Activated T-helper 2 cell treated with anti-CD3 and anti-CD28 coated beads, Interferon-gamma antibody, Interleukin-2, Interleukin-4, amounts not matched to agents 10 μg/mL and 5 μg/mL and 100 μg/mL, durations not matched to agents 14 hours and 24 hours and 36 hours (primary cell): ENCODE measurements at regions not wholly inside any gene's neighbourhood (a gene's known extent, or its start where the extent isn't known, plus 50 kb on each side); places are given as distances from the start of the nearest gene placed in this dataset.

Source experiments
- DNase-seq: peaks from one replicate; pipeline ENCODE4 v3.0.0; 2021; ENCODE audit warnings: low spot score
- H3K27ac Mint-ChIP-seq: one replicate; pipeline ENCODE4 v1.8.0; 2021; ENCODE audit warnings: mixed read lengths
- H3K27me3 Mint-ChIP-seq: one replicate; pipeline ENCODE4 v1.8.0; 2021; ENCODE audit warnings: low read depth, mixed read lengths
- H3K36me3 Mint-ChIP-seq: one replicate; pipeline ENCODE4 v1.8.0; 2021; ENCODE audit warnings: low read depth, mixed read lengths
- H3K4me1 Mint-ChIP-seq: one replicate; pipeline ENCODE4 v1.8.0; 2021; ENCODE audit warnings: low read depth, mixed read lengths
- H3K4me3 Mint-ChIP-seq: one replicate; pipeline ENCODE4 v1.8.0; 2021; ENCODE audit warnings: low read depth, mild to moderate bottlenecking, moderate library complexity, mixed read lengths
- H3K9me3 Mint-ChIP-seq: one replicate; pipeline ENCODE4 v1.8.0; 2021; ENCODE audit warnings: mixed read lengths
- intact Hi-C: fragments of 100-400 bp; cut with micrococcal nuclease; formaldehyde crosslinking; loops from one replicate; pipeline ENCODE4 v1.15.1; 2023

DNA sequence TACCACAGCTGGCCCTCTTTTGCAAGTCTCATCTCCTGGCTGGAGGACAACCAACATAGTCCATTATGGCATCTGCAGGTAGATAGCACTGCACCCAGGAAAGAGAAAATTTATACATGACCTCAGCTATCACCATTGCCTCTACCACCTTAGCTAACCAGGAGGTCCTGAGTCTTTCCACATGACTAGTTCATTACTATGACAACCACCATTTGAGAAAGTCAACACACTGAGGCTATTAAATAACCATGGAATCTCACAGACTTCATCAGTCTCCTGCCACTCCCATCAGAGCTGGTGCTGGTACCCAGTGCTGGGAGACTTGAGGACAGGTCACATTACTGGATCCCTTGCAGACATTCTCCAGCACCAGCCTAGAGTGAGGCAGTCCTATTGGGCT, 285.9 kb downstream of the GBA3 start:
- Mint-ChIP-seq H3K4me3 (no peak overlapping the region), H3K9me3 (peaks cover 6% of the 10 kb centered on the region), H3K36me3 (no peaks in the 10 kb centered on the region), H3K27me3 (no peaks in the 10 kb centered on the region), H3K27ac (no peak overlapping the region), H3K4me1 (no peaks in the 10 kb centered on the region)
- intact Hi-C loops = no loop called here
- no peak for DNase-seq

DNA sequence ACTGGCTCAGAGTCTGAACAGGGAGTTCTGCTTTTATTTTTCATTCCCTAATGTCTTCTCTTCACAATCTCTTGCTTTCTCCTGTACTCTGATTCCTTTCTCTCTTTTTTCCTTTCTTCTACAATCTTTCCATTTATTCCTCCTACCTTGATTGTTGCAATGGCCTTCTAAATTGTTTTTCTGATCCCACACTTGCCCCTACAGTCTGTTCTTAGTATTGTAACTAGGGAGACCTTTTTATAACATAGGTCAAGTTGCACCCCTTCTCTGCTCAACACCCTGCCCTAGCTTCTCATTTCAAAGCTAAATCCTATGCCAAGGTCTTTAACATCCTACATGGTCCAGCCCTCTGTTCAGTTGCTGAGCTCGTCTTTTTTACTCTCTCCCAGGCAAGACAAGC, 277.9 kb downstream of the GBA3 start:
- no peak for DNase-seq
- H3K27ac Mint-ChIP-seq = no peak overlapping the region
- intact Hi-C loops = no loop called here
- H3K4me3 Mint-ChIP-seq = no peak overlapping the region
- no peaks in the 10 kb centered on the region for H3K9me3 Mint-ChIP-seq
- no peaks in the 10 kb centered on the region for H3K27me3 Mint-ChIP-seq
- H3K4me1 Mint-ChIP-seq = no peaks in the 10 kb centered on the region
- no peaks in the 10 kb centered on the region for H3K36me3 Mint-ChIP-seq

DNA sequence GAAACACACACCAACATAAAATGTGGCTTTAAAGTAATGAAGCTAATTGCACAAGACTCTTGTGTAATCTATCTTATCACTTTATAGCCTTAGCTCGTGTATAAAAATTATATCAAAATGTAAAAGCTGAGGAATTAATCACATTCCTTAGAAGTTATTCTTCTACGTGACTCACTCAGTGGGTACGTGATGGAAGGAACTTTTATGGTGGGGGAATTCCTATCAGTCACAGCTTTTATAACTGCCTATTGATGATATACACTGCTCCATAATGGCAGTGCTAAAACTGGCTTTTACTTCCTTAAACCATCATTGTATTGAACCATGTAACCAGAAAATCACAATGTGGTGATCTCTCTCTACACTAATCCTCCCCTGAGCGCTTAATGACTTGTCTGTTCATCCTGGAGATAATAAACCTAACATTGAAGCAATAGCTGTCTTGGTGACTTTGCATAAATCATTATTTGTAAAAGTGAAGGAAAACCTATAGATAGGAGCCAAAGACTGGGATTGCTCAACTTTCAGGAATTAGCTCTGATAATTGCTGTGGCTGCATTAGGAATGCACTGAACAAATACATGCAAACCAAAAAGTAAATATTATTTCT, 276.7 kb downstream of the GBA3 start:
- no peak overlapping the region for H3K4me3 Mint-ChIP-seq
- no peak overlapping the region for H3K27ac Mint-ChIP-seq
- no peaks in the 10 kb centered on the region for H3K27me3 Mint-ChIP-seq
- no peaks in the 10 kb centered on the region for H3K36me3 Mint-ChIP-seq
- H3K4me1 Mint-ChIP-seq = no peaks in the 10 kb centered on the region
- no peaks in the 10 kb centered on the region for H3K9me3 Mint-ChIP-seq
- intact Hi-C loops = no loop called here
- no peak for DNase-seq

DNA sequence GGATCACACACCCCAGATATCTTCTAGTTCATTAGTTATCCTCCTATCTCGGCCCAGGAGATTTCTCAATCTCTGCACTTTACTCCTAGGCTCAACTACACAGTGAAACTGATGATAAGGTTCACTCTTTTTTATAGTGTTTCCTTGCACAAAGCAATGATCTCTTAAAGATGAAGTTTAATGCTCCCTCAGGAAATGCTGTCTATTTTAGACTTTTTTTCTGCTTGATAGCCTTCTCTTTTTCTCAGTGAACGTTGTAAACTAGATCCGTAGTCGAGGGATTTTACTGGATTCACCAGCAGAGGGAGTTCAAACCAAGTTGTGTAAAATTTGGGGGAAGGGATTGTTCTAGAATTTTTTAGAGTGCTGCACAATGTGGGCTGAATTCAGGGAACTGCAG, 269.6 kb downstream of the GBA3 start:
- H3K9me3 Mint-ChIP-seq = no peaks in the 10 kb centered on the region
- no peaks in the 10 kb centered on the region for H3K27me3 Mint-ChIP-seq
- no peak overlapping the region for H3K4me3 Mint-ChIP-seq
- DNase-seq = no peak
- H3K4me1 Mint-ChIP-seq = no peaks in the 10 kb centered on the region
- no peak overlapping the region for H3K27ac Mint-ChIP-seq
- intact Hi-C loops = no loop called here
- no peaks in the 10 kb centered on the region for H3K36me3 Mint-ChIP-seq

DNA sequence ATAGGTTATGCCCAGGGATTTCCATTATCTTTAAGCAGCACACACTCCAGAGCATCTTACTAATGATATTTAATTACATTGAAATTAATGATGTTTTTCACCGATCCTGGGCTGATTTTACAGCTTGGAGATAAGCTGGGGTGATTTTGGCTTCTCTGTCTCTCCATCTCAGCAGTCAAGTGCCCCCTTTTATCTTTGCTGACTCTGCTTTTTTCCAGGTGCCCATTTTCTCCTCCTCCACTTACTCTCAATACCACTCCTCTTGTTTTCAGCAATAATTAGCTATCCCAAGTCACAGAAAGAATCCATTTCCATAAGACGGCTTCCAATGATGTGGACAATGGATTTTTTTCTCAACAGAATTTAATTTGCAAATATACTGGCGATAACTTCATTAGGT, 266.7 kb downstream of the GBA3 start:
- no peak overlapping the region for H3K4me3 Mint-ChIP-seq
- H3K4me1 Mint-ChIP-seq = no peaks in the 10 kb centered on the region
- H3K36me3 Mint-ChIP-seq = no peaks in the 10 kb centered on the region
- no peaks in the 10 kb centered on the region for H3K27me3 Mint-ChIP-seq
- intact Hi-C loops = no loop called here
- no peak overlapping the region for H3K27ac Mint-ChIP-seq
- no peaks in the 10 kb centered on the region for H3K9me3 Mint-ChIP-seq
- no peak for DNase-seq

DNA sequence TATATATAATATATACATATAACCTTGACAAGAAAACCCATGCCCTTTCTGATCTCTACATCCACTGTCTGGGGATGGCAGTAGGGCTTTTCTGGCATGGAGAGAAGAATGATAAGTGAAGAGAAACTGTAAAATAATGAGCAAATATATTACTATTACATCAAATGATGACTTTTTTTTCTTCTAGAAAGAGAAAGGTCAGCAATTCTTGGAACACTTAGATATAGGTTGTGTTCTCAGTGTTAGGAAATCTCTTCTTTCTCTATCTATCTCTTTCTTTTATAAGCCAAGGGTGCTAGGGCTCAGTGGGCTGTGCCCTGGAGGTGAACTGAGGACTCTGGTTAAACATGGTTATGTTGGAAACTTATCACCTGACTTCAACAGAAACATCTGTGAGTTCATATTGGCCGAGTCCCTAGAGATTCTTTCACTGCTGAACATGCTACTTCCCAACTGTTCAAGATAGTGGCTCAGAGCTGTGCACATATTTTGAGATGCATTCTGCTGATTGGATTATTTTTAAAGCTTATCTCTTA, 265.1 kb downstream of the GBA3 start:
- intact Hi-C loops = no loop called here
- H3K4me1 Mint-ChIP-seq = no peaks in the 10 kb centered on the region
- no peak overlapping the region for H3K27ac Mint-ChIP-seq
- H3K36me3 Mint-ChIP-seq = no peaks in the 10 kb centered on the region
- no peak for DNase-seq
- H3K4me3 Mint-ChIP-seq = no peak overlapping the region
- H3K27me3 Mint-ChIP-seq = no peaks in the 10 kb centered on the region
- H3K9me3 Mint-ChIP-seq = no peaks in the 10 kb centered on the region

DNA sequence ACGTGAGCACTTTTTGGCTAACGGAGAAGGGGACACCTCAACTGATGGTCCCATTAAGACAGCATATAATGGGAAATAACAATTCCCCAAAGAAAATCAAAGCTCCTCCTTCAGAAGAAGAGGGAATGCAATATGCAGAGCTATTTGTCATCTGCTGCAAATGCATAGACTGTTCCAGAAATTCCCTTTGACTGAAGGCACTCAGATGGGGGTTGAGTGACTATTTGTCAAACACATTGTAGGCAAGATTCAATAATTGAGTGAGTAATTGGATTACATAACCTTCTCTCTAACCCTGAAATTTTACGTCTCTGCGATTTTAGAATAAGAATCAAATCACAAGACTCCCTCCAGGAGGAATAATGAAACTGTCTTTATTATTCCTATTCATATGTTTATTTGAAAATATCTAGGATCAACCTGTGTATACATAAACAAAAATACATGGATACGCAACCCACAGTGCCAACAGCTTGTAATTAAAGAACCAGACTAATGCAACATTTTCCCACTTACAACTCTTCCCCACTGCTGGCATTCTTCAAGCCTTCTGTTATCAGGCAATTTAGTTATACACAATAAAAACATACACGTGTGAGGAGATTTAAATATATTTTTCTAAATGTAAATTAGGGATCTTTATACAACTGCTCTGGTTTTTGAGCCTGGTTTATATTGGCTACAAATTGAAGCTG, 256.6 kb downstream of the GBA3 start:
- DNase-seq = no peak
- no peak overlapping the region for H3K4me3 Mint-ChIP-seq
- no peak overlapping the region for H3K27ac Mint-ChIP-seq

DNA sequence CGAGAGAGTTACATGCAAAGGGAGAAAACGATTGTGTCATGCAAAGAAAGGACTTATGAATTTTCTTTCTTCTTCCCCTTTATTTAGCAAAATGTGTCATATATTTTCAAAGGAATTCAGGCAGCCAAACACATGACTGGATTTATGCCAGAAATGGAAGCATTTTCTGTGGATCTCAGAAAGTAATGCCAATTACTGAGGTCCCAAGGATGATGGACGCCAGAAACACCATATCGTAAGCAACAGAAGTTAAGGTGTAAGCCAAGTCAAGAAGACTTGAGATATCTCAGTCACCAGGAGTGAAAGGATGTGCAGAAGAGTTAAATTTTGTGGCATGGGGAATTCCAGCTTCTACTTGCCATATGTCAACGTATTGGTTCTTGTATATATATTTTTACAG, 255.1 kb downstream of the GBA3 start:
- Mint-ChIP-seq H3K9me3 (no peaks in the 10 kb centered on the region), H3K4me1 (no peaks in the 10 kb centered on the region)

More for the DNA sequence above, 256.6 kb downstream of the GBA3 start:
- no peaks in the 10 kb centered on the region for H3K27me3 Mint-ChIP-seq
- no peaks in the 10 kb centered on the region for H3K4me1 Mint-ChIP-seq
- no peaks in the 10 kb centered on the region for H3K36me3 Mint-ChIP-seq
- no peaks in the 10 kb centered on the region for H3K9me3 Mint-ChIP-seq
- intact Hi-C loops = no loop called here

DNA sequence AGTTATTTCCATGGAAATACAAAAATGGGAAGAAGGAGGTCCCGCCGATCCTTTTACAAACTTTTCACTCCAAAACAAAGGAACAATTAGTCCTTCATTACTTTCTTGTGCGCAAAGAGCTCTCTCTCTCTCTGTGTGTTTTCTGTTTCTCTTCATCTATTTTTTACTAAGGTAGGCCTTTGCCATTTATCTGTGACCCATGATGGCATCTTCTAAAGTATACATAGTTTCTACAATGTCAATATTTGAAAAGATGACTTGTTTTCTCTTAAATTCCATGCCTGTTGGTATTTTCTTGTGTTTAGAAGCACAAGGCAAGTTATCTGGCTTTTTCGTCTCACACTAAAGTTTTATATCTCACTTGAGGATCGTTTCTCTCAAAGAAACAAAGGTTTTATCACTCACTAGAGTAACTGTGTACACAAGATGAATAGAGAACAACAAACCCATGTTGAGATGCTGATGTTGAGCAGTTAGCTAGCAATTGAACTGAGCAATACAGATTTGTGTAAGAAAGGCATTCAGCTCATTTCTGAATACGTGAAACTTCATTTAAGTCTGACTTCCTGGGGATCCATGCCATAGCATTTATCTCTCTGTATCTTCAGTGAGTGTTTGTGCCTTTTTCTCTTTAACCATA, 250.3 kb downstream of the GBA3 start:
- Mint-ChIP-seq H3K9me3 (no peaks in the 10 kb centered on the region), H3K36me3 (no peaks in the 10 kb centered on the region), H3K27ac (no peak overlapping the region), H3K4me1 (no peaks in the 10 kb centered on the region), H3K27me3 (no peaks in the 10 kb centered on the region), H3K4me3 (no peak overlapping the region)
- intact Hi-C loops = no loop called here
- no peak for DNase-seq

More for the DNA sequence above, 255.1 kb downstream of the GBA3 start:
- H3K4me3 Mint-ChIP-seq = no peak overlapping the region
- no peaks in the 10 kb centered on the region for H3K36me3 Mint-ChIP-seq
- no peak for DNase-seq
- H3K27ac Mint-ChIP-seq = no peak overlapping the region
- intact Hi-C loops = no loop called here
- H3K27me3 Mint-ChIP-seq = no peaks in the 10 kb centered on the region

DNA sequence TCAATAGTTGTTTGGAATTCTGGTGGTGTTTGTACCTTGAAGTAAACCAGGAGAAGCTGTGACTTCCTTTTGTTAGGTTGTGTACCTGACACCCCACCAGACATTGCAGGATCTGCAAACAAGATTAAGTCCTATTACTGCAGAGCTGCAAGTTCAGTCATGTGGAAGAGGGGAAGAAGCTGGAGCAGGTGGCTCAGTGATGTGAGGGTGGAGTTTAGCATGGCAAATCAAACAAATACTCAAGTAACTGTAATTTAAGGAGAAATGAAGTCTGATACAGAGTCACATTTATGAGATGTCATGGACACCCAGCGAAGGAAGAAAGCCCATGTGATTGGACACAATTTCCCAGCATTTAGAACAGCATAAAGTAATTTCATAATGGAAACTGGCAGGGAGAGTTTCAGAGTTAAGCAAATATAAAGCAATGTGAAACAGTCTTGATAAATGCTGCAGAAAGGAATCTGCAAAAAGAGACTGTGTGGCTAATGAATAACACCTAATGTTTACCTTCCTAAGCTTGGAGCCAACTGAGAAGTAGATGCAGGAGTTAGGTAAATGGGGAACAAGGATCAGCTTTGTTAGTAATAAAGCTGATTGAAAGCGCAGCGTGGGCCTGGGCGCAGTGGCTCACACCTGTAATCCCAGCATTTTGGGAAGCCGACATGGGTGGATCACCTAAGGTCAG, 249.1 kb downstream of the GBA3 start:
- H3K4me3 Mint-ChIP-seq = no peak overlapping the region
- intact Hi-C loops = no loop called here
- no peaks in the 10 kb centered on the region for H3K27me3 Mint-ChIP-seq
- DNase-seq = no peak
- no peak overlapping the region for H3K27ac Mint-ChIP-seq
- H3K36me3 Mint-ChIP-seq = no peaks in the 10 kb centered on the region
- H3K9me3 Mint-ChIP-seq = no peaks in the 10 kb centered on the region
- H3K4me1 Mint-ChIP-seq = no peaks in the 10 kb centered on the region

DNA sequence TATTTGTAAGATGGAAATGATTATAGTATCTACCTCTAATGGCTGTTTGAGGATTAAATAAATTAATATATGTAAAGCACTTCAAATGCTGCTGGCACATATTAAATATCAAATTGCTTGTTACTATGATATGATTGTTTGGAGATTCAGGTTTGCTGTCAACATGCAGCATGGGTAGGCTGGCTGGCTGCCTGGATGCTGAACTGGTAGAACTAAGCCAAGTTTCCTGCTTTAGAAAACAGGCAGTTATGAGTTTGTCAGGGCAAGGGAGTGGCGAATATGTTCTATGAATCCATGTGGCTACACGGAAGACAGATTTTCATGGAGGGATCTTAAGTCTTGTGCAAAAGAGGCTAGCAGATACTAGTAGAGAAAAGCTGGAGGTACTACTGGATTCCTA, 239.6 kb downstream of the GBA3 start:
- Mint-ChIP-seq H3K36me3 (no peaks in the 10 kb centered on the region), H3K27ac (no peak overlapping the region), H3K9me3 (no peaks in the 10 kb centered on the region), H3K4me3 (no peak overlapping the region), H3K4me1 (no peaks in the 10 kb centered on the region), H3K27me3 (no peaks in the 10 kb centered on the region)
- no peak for DNase-seq
- intact Hi-C loops = no loop called here

DNA sequence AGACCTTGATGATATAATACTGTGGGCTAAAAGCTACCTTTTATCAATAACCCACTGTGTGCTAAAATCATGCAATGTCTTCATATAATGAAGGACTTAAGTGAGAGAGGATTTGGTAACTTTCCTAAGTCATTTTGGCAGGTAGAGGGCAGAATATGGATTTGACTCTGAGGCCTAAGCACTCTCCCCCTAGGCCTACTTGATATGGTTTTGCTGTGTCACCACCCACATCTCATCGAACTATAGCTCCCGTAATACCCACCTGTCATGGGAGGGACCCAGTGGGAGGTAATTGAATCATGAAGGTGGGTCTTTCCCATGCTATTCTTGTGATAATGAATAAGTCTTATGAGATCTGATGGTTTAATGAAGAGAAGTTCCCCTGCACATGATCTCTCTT, 229.7 kb downstream of the GBA3 start:
- H3K36me3 Mint-ChIP-seq = no peaks in the 10 kb centered on the region
- intact Hi-C loops = no loop called here
- no peaks in the 10 kb centered on the region for H3K9me3 Mint-ChIP-seq
- no peak for DNase-seq
- no peaks in the 10 kb centered on the region for H3K27me3 Mint-ChIP-seq
- H3K27ac Mint-ChIP-seq = no peak overlapping the region
- H3K4me3 Mint-ChIP-seq = no peak overlapping the region
- no peaks in the 10 kb centered on the region for H3K4me1 Mint-ChIP-seq

DNA sequence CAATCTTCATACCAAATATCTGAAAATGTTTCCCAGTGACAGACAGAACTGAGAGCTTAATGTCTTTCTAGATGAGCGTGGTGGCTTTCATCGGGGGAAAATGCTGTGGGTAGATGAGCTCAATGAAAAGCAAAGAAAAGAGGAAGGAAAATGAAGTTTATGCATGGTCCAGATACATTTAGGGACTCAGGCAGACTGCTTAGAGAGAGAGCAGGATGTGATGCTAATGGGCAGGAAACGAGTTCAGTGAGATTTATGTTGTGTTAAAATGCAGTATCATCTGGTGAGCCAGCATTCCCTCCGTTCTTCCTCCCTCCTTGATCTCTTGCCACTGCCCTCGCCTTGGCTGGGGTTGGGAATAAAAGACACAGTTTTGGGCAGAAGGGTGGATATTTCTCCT, 229.2 kb downstream of the GBA3 start:
- intact Hi-C loops = no loop called here
- Mint-ChIP-seq H3K4me3 (no peak overlapping the region), H3K27ac (no peak overlapping the region), H3K9me3 (no peaks in the 10 kb centered on the region), H3K4me1 (no peaks in the 10 kb centered on the region), H3K36me3 (no peaks in the 10 kb centered on the region), H3K27me3 (no peaks in the 10 kb centered on the region)
- DNase-seq = no peak
